ENCODE measurements at regions not wholly inside any gene's neighbourhood (a gene's known extent, or its start where the extent isn't known, plus 50 kb on each side); places are given as distances from the start of the nearest gene placed in this dataset.
"Not testable (repeated sequence)": the region's sequence is repeated elsewhere in the genome, so short reads cannot be mapped to it uniquely, and the experiment has no call there.

- DNase-seq (ENCODE audit: low read depth in 1 of 2, low spot score in 1 of 2) = no peak
Observed at GRCh38 chr19:28606269-28607032, 606.5 kb downstream of the UQCRFS1 start.

- no peak for DNase-seq (ENCODE audit: low read depth in 1 of 2, low spot score in 1 of 2)
Observed at GRCh38 chr19:28605501-28606268, 607.3 kb downstream of the UQCRFS1 start.

- DNase-seq (ENCODE audit: low read depth in 1 of 2, low spot score in 1 of 2) = no peak
Observed at GRCh38 chr19:28603453-28603852, 609.5 kb downstream of the UQCRFS1 start.

GRCh38 chr19:28602675-28603298 lies 610.2 kb downstream of the UQCRFS1 start:
- no peak for DNase-seq (ENCODE audit: low read depth in 1 of 2, low spot score in 1 of 2)

GRCh38 chr19:28601723-28602440 lies 611.1 kb downstream of the UQCRFS1 start:
- DNase-seq (ENCODE audit: low read depth in 1 of 2, low spot score in 1 of 2) = no peak

- DNase-seq (ENCODE audit: low read depth in 1 of 2, low spot score in 1 of 2) = no peak
Observed at GRCh38 chr19:28598861-28599260, 614.1 kb downstream of the UQCRFS1 start.

GRCh38 chr19:28596561-28597071 lies 616.3 kb downstream of the UQCRFS1 start:
- DNase-seq (ENCODE audit: low read depth in 1 of 2, low spot score in 1 of 2) = no peak

- no peak for DNase-seq (ENCODE audit: low read depth in 1 of 2, low spot score in 1 of 2)
Observed at GRCh38 chr19:28595722-28596480, 617.0 kb downstream of the UQCRFS1 start.

GRCh38 chr19:28594737-28595136 lies 618.2 kb downstream of the UQCRFS1 start:
- DNase-seq (ENCODE audit: low read depth in 1 of 2, low spot score in 1 of 2) = no peak

GRCh38 chr19:28589991-28590411 lies 623.0 kb downstream of the UQCRFS1 start:
- DNase-seq (ENCODE audit: low read depth in 1 of 2, low spot score in 1 of 2) = not testable (repeated sequence)

GRCh38 chr19:28586474-28586873 lies 626.5 kb downstream of the UQCRFS1 start:
- DNase-seq (ENCODE audit: low read depth in 1 of 2, low spot score in 1 of 2) = no peak

GRCh38 chr19:28585796-28586195 lies 627.2 kb downstream of the UQCRFS1 start:
- no peak for DNase-seq (ENCODE audit: low read depth in 1 of 2, low spot score in 1 of 2)

- no peak for DNase-seq (ENCODE audit: low read depth in 1 of 2, low spot score in 1 of 2)
Observed at GRCh38 chr19:28583713-28584112, 629.2 kb downstream of the UQCRFS1 start.

GRCh38 chr19:28583242-28583641 lies 629.7 kb downstream of the UQCRFS1 start:
- DNase-seq (ENCODE audit: low read depth in 1 of 2, low spot score in 1 of 2) = no peak

GRCh38 chr19:28582796-28583195 lies 630.2 kb downstream of the UQCRFS1 start:
- no peak for DNase-seq (ENCODE audit: low read depth in 1 of 2, low spot score in 1 of 2)

- no peak for DNase-seq (ENCODE audit: low read depth in 1 of 2, low spot score in 1 of 2)
Observed at GRCh38 chr19:28582344-28582743, 630.6 kb downstream of the UQCRFS1 start.

- no peak for DNase-seq (ENCODE audit: low read depth in 1 of 2, low spot score in 1 of 2)
Observed at GRCh38 chr19:28581468-28581770, 631.5 kb downstream of the UQCRFS1 start.

GRCh38 chr19:28578786-28579505 lies 634.0 kb downstream of the UQCRFS1 start:
- no peak for DNase-seq (ENCODE audit: low read depth in 1 of 2, low spot score in 1 of 2)

GRCh38 chr19:28578208-28578607 lies 634.7 kb downstream of the UQCRFS1 start:
- no peak for DNase-seq (ENCODE audit: low read depth in 1 of 2, low spot score in 1 of 2)

- no peak for DNase-seq (ENCODE audit: low read depth in 1 of 2, low spot score in 1 of 2)
Observed at GRCh38 chr19:28577666-28578065, 635.3 kb downstream of the UQCRFS1 start.
